H1 (cell line): ENCODE measurements at regions not wholly inside any gene's neighbourhood (a gene's known extent, or its start where the extent isn't known, plus 50 kb on each side); places are given as distances from the start of the nearest gene placed in this dataset.

ENCODE experiments used
- CTCF ChIA-PET: fragments of 300-600 bp; sonication (Branson Sonifier 250); formaldehyde crosslinking; loops from one replicate; lab custom pipeline; 2021; ENCODE audit not compliant: partially characterized antibody; lab: Charles Lee
- POLR2A ChIA-PET: fragments of 300-600 bp; sonication (Branson Sonifier 250); formaldehyde crosslinking; loops from one replicate; lab custom pipeline; 2021; ENCODE audit warnings: inconsistent platforms; ENCODE audit not compliant: partially characterized antibody; lab: Charles Lee
- DNase-seq, 2 experiments: peaks; one replicate each; pipeline versions ENCODE4 v3.0.0 to v3.0.0-alpha.2; 2010 to 2022; ENCODE audit warnings: low spot score in 2 of 2, low read depth in 1 of 2, mixed read lengths in 1 of 2
- FAIRE-seq: peaks from 2 replicates; lab custom pipeline; 2011; peaks lifted over from hg19 to GRCh38; lab: Jason Lieb, UNC
- H2AFZ ChIP-seq: 2 replicates; pipeline ENCODE4 v1.8.1; 2012; ENCODE audit warnings: low read length, inconsistent platforms
- H2AK5ac ChIP-seq: 2 replicates; pipeline ENCODE4 v1.6.1; 2013; ENCODE audit warnings: low read depth, low read length
- H2BK120ac ChIP-seq: replicated peaks from 2 replicates; pipeline ENCODE3; 2013; ENCODE audit warnings: low read depth, low read length, inconsistent platforms
- H2BK12ac ChIP-seq: 2 replicates; pipeline ENCODE4 v1.6.1; 2013; ENCODE audit warnings: low read depth, low read length
- H2BK15ac ChIP-seq: 2 replicates; pipeline ENCODE4 v1.6.1; 2013; ENCODE audit warnings: low read length
- H2BK20ac ChIP-seq: 2 replicates; pipeline ENCODE4 v1.6.1; 2013; ENCODE audit warnings: low read length
- H2BK5ac ChIP-seq: 2 replicates; pipeline ENCODE4 v1.6.1; 2013; ENCODE audit warnings: low read depth, low read length
- H3K14ac ChIP-seq: 2 replicates; pipeline ENCODE4 v1.6.1; 2013; ENCODE audit warnings: inconsistent platforms; ENCODE audit not compliant: insufficient read length
- H3K18ac ChIP-seq: 2 replicates; pipeline ENCODE4 v1.6.1; 2013; ENCODE audit warnings: low read length; ENCODE audit errors: extremely low read depth
- H3K23ac ChIP-seq: 2 replicates; pipeline ENCODE4 v1.6.1; 2013; ENCODE audit warnings: inconsistent platforms; ENCODE audit not compliant: insufficient read length
- H3K23me2 ChIP-seq: 2 replicates; pipeline ENCODE4 v1.6.1; 2013; ENCODE audit warnings: low read depth, low read length
- H3K27ac ChIP-seq: 2 replicates; pipeline ENCODE4 v1.6.1; 2011; ENCODE audit warnings: low read depth, low read length, inconsistent platforms
- H3K27me3 ChIP-seq, 4 experiments: replicated peaks in 1 of 4; 1 replicate in 1 of 4; 2 replicates in 3 of 4; pipeline versions ENCODE4 v1.6.1 to v1.8.1; 2011 to 2013; ENCODE audit warnings: low read length in 3 of 4, mild to moderate bottlenecking in 3 of 4, inconsistent platforms in 2 of 4, mixed read lengths in 2 of 4, moderate library complexity in 1 of 4; ENCODE audit not compliant: control insufficient read depth in 3 of 4, insufficient read depth in 3 of 4; ENCODE audit errors: extremely low read depth in 1 of 4
- H3K36me3 ChIP-seq, 4 experiments: 2 replicates each; pipeline versions ENCODE4 v1.6.1 to v1.8.1; 2011 to 2013; ENCODE audit warnings: mild to moderate bottlenecking in 4 of 4, low read length in 3 of 4, moderate library complexity in 2 of 4, control low read depth in 1 of 4, inconsistent platforms in 1 of 4; ENCODE audit not compliant: insufficient read depth in 4 of 4, control insufficient read depth in 2 of 4
- H3K4ac ChIP-seq: replicated peaks from 2 replicates; pipeline ENCODE3; 2013; ENCODE audit warnings: low read length, low read depth, mixed read lengths, inconsistent platforms; ENCODE audit not compliant: insufficient read length
- H3K4me1 ChIP-seq, 4 experiments: replicated peaks in 1 of 4; 1 replicate in 1 of 4; 2 replicates in 3 of 4; pipeline versions ENCODE4 v1.6.1 to v1.8.1; 2011 to 2013; ENCODE audit warnings: low read length in 3 of 4, inconsistent platforms in 2 of 4, mixed read lengths in 1 of 4; ENCODE audit not compliant: insufficient read depth in 4 of 4, control insufficient read depth in 3 of 4
- H3K4me2 ChIP-seq, 2 experiments: 2 replicates each; pipeline versions ENCODE4 v1.6.1 to v1.8.1; 2011 to 2013; ENCODE audit warnings: low read depth in 2 of 2, low read length in 2 of 2, control low read depth in 1 of 2, inconsistent platforms in 1 of 2, mild to moderate bottlenecking in 1 of 2; ENCODE audit not compliant: insufficient read depth in 1 of 2
- H3K4me3 ChIP-seq, 4 experiments: fragments of 200-600, 300-600 bp in 1 of 4; sonication (generic), shearing (Covaris generic), sonication (Bioruptor Twin) in 1 of 4; 2 replicates each; pipeline versions ENCODE4 v1.5.1 to v1.8.1; 2011 to 2016; ENCODE audit warnings: low read length in 4 of 4, low read depth in 3 of 4, control low read depth in 2 of 4, inconsistent platforms in 2 of 4, mild to moderate bottlenecking in 2 of 4, mixed read lengths in 1 of 4, moderate library complexity in 1 of 4; ENCODE audit not compliant: insufficient read depth in 2 of 4; ENCODE audit errors: extremely low read depth in 1 of 4
- H3K56ac ChIP-seq: replicated peaks from 2 replicates; pipeline ENCODE3; 2013; ENCODE audit warnings: low read depth, mild to moderate bottlenecking, mixed read lengths, low read length, inconsistent platforms; ENCODE audit not compliant: insufficient read length
- H3K79me1 ChIP-seq: 2 replicates; pipeline ENCODE4 v1.6.1; 2013; ENCODE audit warnings: low read depth, low read length, control low read depth
- H3K79me2 ChIP-seq, 2 experiments: 2 replicates each; pipeline versions ENCODE4 v1.6.1 to v1.8.1; 2012 to 2013; ENCODE audit warnings: low read length in 2 of 2, mild to moderate bottlenecking in 2 of 2, inconsistent platforms in 1 of 2; ENCODE audit not compliant: insufficient read depth in 2 of 2, control insufficient read depth in 1 of 2
- H3K9ac ChIP-seq, 4 experiments: replicated peaks in 1 of 4; 1 replicate in 1 of 4; 2 replicates in 3 of 4; pipeline versions ENCODE4 v1.6.1 to v1.8.1; 2011 to 2013; ENCODE audit warnings: low read depth in 3 of 4, low read length in 3 of 4, control low read depth in 2 of 4, mild to moderate bottlenecking in 2 of 4, moderate library complexity in 2 of 4, inconsistent platforms in 1 of 4; ENCODE audit errors: extremely low read depth in 1 of 4
- H3K9me3 ChIP-seq, 2 experiments: 2 replicates each; pipeline versions ENCODE4 v1.6.1 to v1.8.1; 2012 to 2013; ENCODE audit warnings: mild to moderate bottlenecking in 2 of 2, moderate library complexity in 2 of 2, control low read depth in 1 of 2, inconsistent platforms in 1 of 2, low read depth in 1 of 2, low read length in 1 of 2, mixed read lengths in 1 of 2; ENCODE audit not compliant: insufficient read depth in 2 of 2
- H4K20me1 ChIP-seq, 2 experiments: replicated peaks in 1 of 2; 2 replicates each; pipeline versions ENCODE3 to v1.8.1; 2011 to 2013; ENCODE audit warnings: inconsistent platforms in 2 of 2, low read length in 2 of 2, mild to moderate bottlenecking in 1 of 2; ENCODE audit not compliant: insufficient read depth in 2 of 2, control insufficient read depth in 1 of 2
- H4K5ac ChIP-seq: 2 replicates; pipeline ENCODE4 v1.6.1; 2013; ENCODE audit warnings: low read length, low read depth, mixed read lengths, inconsistent platforms; ENCODE audit not compliant: insufficient read length
- H4K8ac ChIP-seq: 2 replicates; pipeline ENCODE4 v1.8.0; 2013; ENCODE audit warnings: mild to moderate bottlenecking, moderate library complexity, low read length, inconsistent platforms; ENCODE audit not compliant: insufficient read depth; ENCODE audit errors: extremely low read depth
- H4K91ac ChIP-seq: replicated peaks from 2 replicates; pipeline ENCODE3; 2013; ENCODE audit warnings: low read length, mixed read lengths, inconsistent platforms; ENCODE audit not compliant: insufficient read length
- BCL11A ChIP-seq, 2 experiments: IDR thresholded peaks; one replicate each; pipeline ENCODE4 v1.6.1; 2011; ENCODE audit warnings: low read depth in 2 of 2, low read length in 2 of 2, mild to moderate bottlenecking in 2 of 2
- CBX5 ChIP-seq: fragments of 300-800, 300-1000 bp; sonication (generic); IDR thresholded peaks from 2 replicates; pipeline ENCODE4 v1.7.1; 2016; ENCODE audit warnings: antibody characterized with exemption, low read length, low read depth
- CTBP2 ChIP-seq: IDR thresholded peaks from 2 replicates; pipeline ENCODE4 v1.7.0; 2011; ENCODE audit warnings: borderline replicate concordance, mild to moderate bottlenecking, moderate library complexity, mixed read lengths, low read length; ENCODE audit not compliant: insufficient read depth, insufficient read length
- EZH2 ChIP-seq: fragments of 200-600 bp; sonication (generic); IDR thresholded peaks from 2 replicates; pipeline ENCODE4 v1.7.1; 2012; ENCODE audit warnings: low read depth, mild to moderate bottlenecking, moderate library complexity, low read length, inconsistent platforms; ENCODE audit not compliant: severe bottlenecking
- GABPA ChIP-seq: IDR thresholded peaks from 2 replicates; pipeline ENCODE4 v1.6.1; 2011; ENCODE audit warnings: mild to moderate bottlenecking, low read length, moderate library complexity, borderline replicate concordance; ENCODE audit not compliant: insufficient read depth
- POU5F1 ChIP-seq: IDR thresholded peaks from 2 replicates; pipeline ENCODE4 v1.6.1; 2011; ENCODE audit warnings: low read depth, mild to moderate bottlenecking, low read length, moderate library complexity
- SAP30 ChIP-seq: fragments of 300-600 bp; sonication (generic); IDR thresholded peaks from 2 replicates; pipeline ENCODE4 v1.7.1; 2012; ENCODE audit warnings: low read length, moderate library complexity, mild to moderate bottlenecking, inconsistent platforms; ENCODE audit not compliant: insufficient read depth, insufficient replicate concordance
- SIX5 ChIP-seq: IDR thresholded peaks from 2 replicates; pipeline ENCODE4 v1.6.1; 2011; ENCODE audit warnings: mild to moderate bottlenecking, low read depth, low read length
- TBP ChIP-seq: IDR thresholded peaks from 2 replicates; pipeline ENCODE4 v1.6.1; 2011; ENCODE audit warnings: low read depth, low read length, improper control_type of control experiment
- WGBS, 2 experiments: shearing (Covaris generic) in 1 of 2; methylation state at CpG; one replicate each; pipeline versions ENCODE4 v1.1.6 to v1.1.7; 2013 to 2015; ENCODE audit warnings: low lambda C conversion rate in 2 of 2, mixed read lengths in 2 of 2, inconsistent platforms in 1 of 2, low coverage in 1 of 2, missing lambda C conversion rate in 1 of 2; ENCODE audit not compliant: insufficient replicate concordance in 2 of 2, insufficient coverage in 1 of 2, insufficient read length in 1 of 2; ENCODE audit errors: extremely low coverage in 1 of 2, missing lambda C conversion rate in 1 of 2; 5-methylcytosine and 5-hydroxymethylcytosine counted together

- H3K27ac ChIP-seq = no peak overlapping the region
- H4K5ac ChIP-seq = no peak overlapping the region
- H2BK12ac ChIP-seq = no peak overlapping the region
- H4K8ac ChIP-seq = no peak overlapping the region
- H2BK5ac ChIP-seq = no peak overlapping the region
- no peaks in the 10 kb centered on the region for H3K79me1 ChIP-seq
- H3K9ac ChIP-seq = no peak overlapping the region
- FAIRE-seq (no peak), DNase-seq (no peak)
- H3K4me3 ChIP-seq = no peak overlapping the region
- no peak overlapping the region for H2BK20ac ChIP-seq
- no peak overlapping the region for H3K4ac ChIP-seq
- CTCF ChIA-PET = no interaction called here
- no peak overlapping the region for H3K14ac ChIP-seq
- H3K18ac ChIP-seq = no peak overlapping the region
- no peak overlapping the region for H2AFZ ChIP-seq
- H3K23me2 ChIP-seq = no peaks in the 10 kb centered on the region
- H2AK5ac ChIP-seq = no peak overlapping the region
- H4K20me1 ChIP-seq = no peaks in the 10 kb centered on the region
- H3K79me2 ChIP-seq = no peaks in the 10 kb centered on the region
- H2BK120ac ChIP-seq = no peak overlapping the region
- 90% methylated on average over 3 of the region's 3 CpGs; no CpG with 5 or more reads in 1 of the 2 experiments for WGBS, 2 experiments
- no peaks in the 10 kb centered on the region for H3K9me3 ChIP-seq
- no peaks in the 10 kb centered on the region for H3K4me1 ChIP-seq
- no peak overlapping the region for H3K56ac ChIP-seq
- H2BK15ac ChIP-seq = no peak overlapping the region
- no peaks in the 10 kb centered on the region for H3K36me3 ChIP-seq
- POLR2A ChIA-PET = no interaction called here
- no peak overlapping the region for H3K4me2 ChIP-seq
- no peaks in the 10 kb centered on the region for H3K27me3 ChIP-seq
- H3K23ac ChIP-seq = no peak overlapping the region
- H4K91ac ChIP-seq = no peak overlapping the region
- TF ChIP-seq POU5F1 = no peak
- no peak for TF ChIP-seq SAP30
- no peak for TF ChIP-seq EZH2
- TF ChIP-seq BCL11A (IDR thresholded peaks at IDR 0.05; ENCODE audit: low read depth in 2 of 2, low read length in 2 of 2) = no peak
- TF ChIP-seq CBX5 = no peak
- TF ChIP-seq GABPA = no peak
- TF ChIP-seq TBP = no peak
- TF ChIP-seq CTBP2 = no peak
- no peak for TF ChIP-seq SIX5
Measured at GRCh38 chr3:96347289-96347688, 467.1 kb upstream of the EPHA6 start.
